ENCODE measurements at regions not wholly inside any gene's neighbourhood (a gene's known extent, or its start where the extent isn't known, plus 50 kb on each side); places are given as distances from the start of the nearest gene placed in this dataset.

- H3K27ac ChIP-seq = no peak overlapping the region
These were observed 88.0 kb upstream of the KCNK12 start for GRCh38 chr2:47658646-47659320.

GRCh38 chr2:47657886-47658489 is 87.2 kb upstream of the KCNK12 start:
- no peak overlapping the region for H3K27ac ChIP-seq
- no peaks in the 10 kb centered on the region for H3K36me3 ChIP-seq
- no peaks in the 10 kb centered on the region for H3K4me1 ChIP-seq (ENCODE audit: control insufficient read depth in 1 of 2, low read depth in 2 of 2)
- DNase-seq (ENCODE audit: low spot score) (no peak), ATAC-seq (ENCODE audit: insufficient number of reproducible peaks, low FRiP score, low read depth) (no peak)
- TF ChIP-seq CTCF (IDR thresholded peaks at IDR 0.05) = no peak
- no peaks in the 10 kb centered on the region for H3K9me3 ChIP-seq
- H3K27me3 ChIP-seq (replicated peaks; ENCODE audit: insufficient read depth) = no peaks in the 10 kb centered on the region
- no peak overlapping the region for H3K4me3 ChIP-seq

More at GRCh38 chr2:47658646-47659320, 88.0 kb upstream of the KCNK12 start:
- no peak for TF ChIP-seq CTCF (IDR thresholded peaks at IDR 0.05)
- Histone ChIP-seq H3K4me3 (no peak overlapping the region), H3K27me3 (replicated peaks; ENCODE audit: insufficient read depth) (no peaks in the 10 kb centered on the region), H3K9me3 (no peaks in the 10 kb centered on the region), H3K4me1 (ENCODE audit: control insufficient read depth in 1 of 2, low read depth in 2 of 2) (no peaks in the 10 kb centered on the region), H3K36me3 (no peaks in the 10 kb centered on the region)
- ATAC-seq (ENCODE audit: insufficient number of reproducible peaks, low FRiP score, low read depth) (no peak), DNase-seq (ENCODE audit: low spot score) (no peak)

GRCh38 chr2:47656715-47657600 is 86.2 kb upstream of the KCNK12 start:
- no peak for TF ChIP-seq CTCF (IDR thresholded peaks at IDR 0.05)
- ATAC-seq (ENCODE audit: insufficient number of reproducible peaks, low FRiP score, low read depth) = no peak
- Histone ChIP-seq H3K9me3 (no peaks in the 10 kb centered on the region), H3K4me3 (no peak overlapping the region), H3K4me1 (ENCODE audit: control insufficient read depth in 1 of 2, low read depth in 2 of 2) (no peaks in the 10 kb centered on the region), H3K27ac (no peak overlapping the region), H3K36me3 (no peaks in the 10 kb centered on the region), H3K27me3 (replicated peaks; ENCODE audit: insufficient read depth) (no peaks in the 10 kb centered on the region)
- no peak for DNase-seq (ENCODE audit: low spot score)

- TF ChIP-seq CTCF (IDR thresholded peaks at IDR 0.05) = no peak
- DNase-seq (ENCODE audit: low spot score) (no peak), ATAC-seq (ENCODE audit: insufficient number of reproducible peaks, low FRiP score, low read depth) (no peak)
- H3K9me3 ChIP-seq = no peaks in the 10 kb centered on the region
- H3K27me3 ChIP-seq (replicated peaks; ENCODE audit: insufficient read depth) = no peaks in the 10 kb centered on the region
- no peaks in the 10 kb centered on the region for H3K36me3 ChIP-seq
- H3K4me3 ChIP-seq = no peak overlapping the region
- no peak overlapping the region for H3K27ac ChIP-seq
- no peaks in the 10 kb centered on the region for H3K4me1 ChIP-seq (ENCODE audit: control insufficient read depth in 1 of 2, low read depth in 2 of 2)
These were observed 84.7 kb upstream of the KCNK12 start for GRCh38 chr2:47655563-47655880.

Measured in thoracic aorta (tissue), 2 donors.